GM20000 (cell line): ENCODE measurements at regions not wholly inside any gene's neighbourhood (a gene's known extent, or its start where the extent isn't known, plus 50 kb on each side); places are given as distances from the start of the nearest gene placed in this dataset.
A peak's percentile ranks its signal among the peaks of the same experiment; 100 is the strongest.
"Not testable (repeated sequence)": the region's sequence is repeated elsewhere in the genome, so short reads cannot be mapped to it uniquely, and the experiment has no call there.

ENCODE experiments used
- DNase-seq: peaks from one replicate; pipeline ENCODE4 v3.0.0; 2012; ENCODE audit warnings: low spot score
- TF ChIP-seq, protein P1 (sequence below): IDR thresholded peaks from 2 replicates; pipeline ENCODE4 v1.5.1; 2012; ENCODE audit warnings: mild to moderate bottlenecking, control low read depth; ENCODE audit errors: extremely low read depth, missing control alignments

DNA sequence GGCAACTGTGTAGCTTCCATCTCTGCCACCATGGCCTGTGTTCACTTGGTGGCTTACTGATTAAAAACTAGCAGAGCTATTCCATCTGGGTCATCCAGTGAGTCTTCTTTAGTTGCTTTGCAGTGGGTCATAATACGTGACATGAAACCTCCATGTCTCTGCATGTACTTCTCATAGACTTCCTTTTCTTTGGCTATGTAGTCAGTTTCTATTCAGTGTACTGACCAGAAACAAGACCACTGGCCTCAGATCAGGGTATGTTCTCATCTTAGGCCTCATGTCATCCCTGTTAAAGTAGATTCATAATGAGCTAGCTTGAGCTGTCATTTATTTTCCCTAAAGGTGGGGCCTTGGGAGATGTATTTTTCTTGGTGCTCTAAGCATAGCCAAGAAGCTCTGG lies 195.2 kb downstream of the CCNG2 start:
- TF ChIP-seq, protein P1, sequence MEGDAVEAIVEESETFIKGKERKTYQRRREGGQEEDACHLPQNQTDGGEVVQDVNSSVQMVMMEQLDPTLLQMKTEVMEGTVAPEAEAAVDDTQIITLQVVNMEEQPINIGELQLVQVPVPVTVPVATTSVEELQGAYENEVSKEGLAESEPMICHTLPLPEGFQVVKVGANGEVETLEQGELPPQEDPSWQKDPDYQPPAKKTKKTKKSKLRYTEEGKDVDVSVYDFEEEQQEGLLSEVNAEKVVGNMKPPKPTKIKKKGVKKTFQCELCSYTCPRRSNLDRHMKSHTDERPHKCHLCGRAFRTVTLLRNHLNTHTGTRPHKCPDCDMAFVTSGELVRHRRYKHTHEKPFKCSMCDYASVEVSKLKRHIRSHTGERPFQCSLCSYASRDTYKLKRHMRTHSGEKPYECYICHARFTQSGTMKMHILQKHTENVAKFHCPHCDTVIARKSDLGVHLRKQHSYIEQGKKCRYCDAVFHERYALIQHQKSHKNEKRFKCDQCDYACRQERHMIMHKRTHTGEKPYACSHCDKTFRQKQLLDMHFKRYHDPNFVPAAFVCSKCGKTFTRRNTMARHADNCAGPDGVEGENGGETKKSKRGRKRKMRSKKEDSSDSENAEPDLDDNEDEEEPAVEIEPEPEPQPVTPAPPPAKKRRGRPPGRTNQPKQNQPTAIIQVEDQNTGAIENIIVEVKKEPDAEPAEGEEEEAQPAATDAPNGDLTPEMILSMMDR = no peak
- no peak for DNase-seq

DNA sequence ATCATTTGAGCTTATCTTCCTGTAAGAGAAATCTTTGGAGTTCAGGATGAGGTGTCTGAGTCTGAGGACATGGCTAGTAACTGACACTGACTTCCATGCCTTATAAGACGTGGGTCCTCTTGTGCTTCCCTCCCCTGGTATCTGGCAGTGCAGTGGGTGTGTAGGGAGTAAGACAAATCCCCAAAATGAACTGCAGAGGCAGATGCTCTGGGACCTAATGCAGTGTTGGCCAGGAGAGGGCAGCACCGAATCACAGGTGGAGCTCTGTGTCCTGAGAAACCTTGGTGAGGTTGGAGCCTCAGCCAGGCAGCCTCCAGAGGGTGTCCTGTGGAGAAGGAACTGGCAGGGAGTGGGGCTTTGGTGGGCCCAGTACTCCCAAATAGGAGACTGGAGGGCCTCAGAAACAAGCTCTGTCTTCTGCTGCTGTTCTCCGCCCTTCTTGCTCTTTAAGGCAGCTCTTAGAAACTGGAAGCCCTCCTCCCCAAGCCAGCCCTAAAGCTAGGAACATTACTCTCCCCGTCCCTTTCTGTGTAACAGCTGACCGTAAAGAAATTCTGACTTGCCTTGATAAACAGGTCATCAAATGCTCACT lies 196.8 kb downstream of the CCNG2 start:
- not testable (repeated sequence) for DNase-seq

DNA sequence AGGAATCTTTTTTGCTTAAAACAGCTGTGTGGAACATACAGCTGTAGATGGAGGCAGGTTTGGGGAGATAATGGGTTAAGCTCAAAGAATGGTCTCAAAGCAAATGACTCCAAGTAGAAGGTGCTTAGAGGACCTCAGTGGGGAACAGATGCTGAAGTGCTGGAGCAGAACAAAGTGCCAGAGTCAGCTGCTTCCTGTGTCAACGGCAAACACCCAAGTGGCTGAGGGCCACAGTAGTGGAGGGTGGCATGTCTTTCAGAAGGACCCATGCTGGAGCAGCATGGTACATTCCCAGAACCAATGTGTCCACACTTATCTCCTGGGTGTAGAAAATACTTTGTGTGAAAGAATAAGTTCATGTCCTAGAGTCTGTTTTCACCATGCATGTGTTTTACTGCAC lies 197.5 kb downstream of the CCNG2 start:
- TF ChIP-seq, protein P1 = no peak
- no peak for DNase-seq

DNA sequence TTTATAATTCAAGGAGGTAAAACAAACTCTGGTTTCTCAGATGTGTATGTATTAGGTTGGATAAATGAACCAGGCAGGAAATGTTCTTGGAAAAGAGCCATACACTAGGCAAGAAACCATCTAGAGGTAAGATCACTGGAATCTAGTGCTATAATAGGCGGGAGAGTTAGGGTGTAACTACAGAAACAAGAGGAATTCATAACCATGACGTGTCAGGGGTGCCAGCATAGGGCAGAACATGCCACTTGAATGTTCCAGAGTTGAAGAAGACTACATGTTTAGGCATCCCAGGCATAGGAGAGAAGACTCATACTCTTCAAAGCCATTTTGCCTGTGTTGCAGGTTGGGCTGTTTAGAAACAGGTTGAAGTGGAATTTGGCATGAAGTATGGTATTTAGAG lies 198.7 kb downstream of the CCNG2 start:
- no peak for DNase-seq

DNA sequence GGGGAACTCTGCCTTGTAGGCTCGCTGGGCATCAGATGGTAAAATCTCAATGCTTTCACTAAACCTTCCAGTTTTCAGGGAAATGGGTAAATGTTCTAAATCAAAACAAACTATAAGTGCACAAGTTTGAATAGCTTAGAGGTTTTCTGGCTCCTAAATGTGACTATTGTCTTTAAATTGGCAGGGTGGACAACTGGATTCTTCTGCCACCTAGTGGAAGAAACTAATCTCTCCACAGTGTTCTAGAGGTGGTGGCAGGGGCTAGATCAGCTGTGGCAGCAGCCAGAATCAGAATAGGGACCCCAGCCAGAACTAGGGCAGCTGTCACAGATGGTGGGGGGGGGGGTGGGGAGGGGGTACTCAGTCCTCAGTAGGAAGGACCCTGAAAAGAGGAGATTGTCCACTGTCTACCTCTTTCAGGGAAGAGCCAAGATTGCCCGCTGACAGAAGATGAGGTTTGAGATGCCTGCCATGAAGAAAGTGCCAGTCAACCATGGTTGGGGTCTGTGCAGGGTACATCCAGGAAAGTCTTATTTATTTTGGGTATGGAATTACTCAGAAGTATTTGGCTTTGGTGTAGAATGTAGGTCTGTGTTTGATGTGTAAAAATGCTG lies 201.4 kb downstream of the CCNG2 start:
- TF ChIP-seq, protein P1 = peak; percentile 57
- peak; percentile 57 for DNase-seq

More for the DNA sequence above, 198.7 kb downstream of the CCNG2 start:
- TF ChIP-seq, protein P1 = no peak

DNA sequence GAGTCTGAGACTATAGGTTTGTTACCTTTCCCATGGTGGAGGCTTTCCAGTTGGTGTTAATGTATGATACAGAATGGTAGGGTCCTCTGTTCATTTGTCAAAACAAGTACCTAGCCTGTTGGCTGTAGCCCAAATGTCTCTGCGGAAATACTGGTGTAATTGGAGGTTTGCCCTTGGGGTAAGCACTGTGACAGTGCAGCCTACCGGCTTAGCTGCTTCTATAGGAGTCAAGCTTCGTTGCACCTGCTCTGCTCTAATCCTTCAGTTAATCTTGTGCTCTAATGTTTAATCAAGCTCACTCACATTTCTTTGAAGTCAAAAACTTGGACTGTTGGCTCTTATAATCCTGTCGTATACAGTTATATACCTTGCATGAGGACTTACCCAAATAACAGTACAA lies 203.4 kb downstream of the CCNG2 start:
- no peak for DNase-seq
- TF ChIP-seq, protein P1 = no peak

DNA sequence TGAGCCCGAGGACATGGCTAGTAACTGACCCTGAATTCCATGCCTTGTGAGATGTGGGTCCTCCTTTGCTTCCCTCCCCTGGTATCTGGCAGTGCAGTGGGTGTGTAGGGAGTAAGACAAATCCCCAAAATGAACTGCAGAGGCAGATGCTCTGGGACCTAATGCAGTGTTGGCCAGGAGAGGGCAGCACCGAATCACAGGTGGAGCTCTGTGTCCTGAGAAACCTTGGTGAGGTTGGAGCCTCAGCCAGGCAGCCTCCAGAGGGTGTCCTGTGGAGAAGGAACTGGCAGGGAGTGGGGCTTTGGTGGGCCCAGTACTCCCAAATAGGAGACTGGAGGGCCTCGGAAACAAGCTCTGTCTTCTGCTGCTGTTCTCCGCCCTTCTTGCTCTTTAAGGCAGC lies 209.9 kb downstream of the CCNG2 start:
- not testable (repeated sequence) for DNase-seq

DNA sequence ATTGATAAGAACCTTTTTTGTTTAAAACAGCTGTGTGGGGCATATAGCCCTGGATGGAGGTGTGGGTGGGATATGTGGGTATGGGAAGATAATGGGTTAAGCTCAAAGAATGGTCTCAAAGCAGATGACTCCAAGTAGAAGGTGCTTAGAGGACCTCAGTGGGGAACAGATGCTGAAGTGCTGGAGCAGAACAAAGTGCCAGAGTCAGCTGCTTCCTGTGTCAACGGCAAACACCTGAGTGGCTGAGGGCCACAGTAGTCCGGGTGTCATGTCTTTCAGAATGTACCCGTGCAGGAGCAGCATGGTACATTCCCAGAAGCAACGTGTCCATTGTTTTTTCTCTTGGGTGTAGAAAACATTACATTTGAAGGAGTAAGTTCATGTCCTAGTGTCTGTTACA lies 210.6 kb downstream of the CCNG2 start:
- no peak for DNase-seq
- TF ChIP-seq, protein P1 = no peak
